H9 (cell line): ENCODE measurements at regions not wholly inside any gene's neighbourhood (a gene's known extent, or its start where the extent isn't known, plus 50 kb on each side); places are given as distances from the start of the nearest gene placed in this dataset.
"Not testable (repeated sequence)": the region's sequence is repeated elsewhere in the genome, so short reads cannot be mapped to it uniquely, and the experiment has no call there.

ENCODE experiments used
- DNase-seq: peaks from one replicate; pipeline ENCODE4 v3.0.0-alpha.2; 2017
- H2AFZ ChIP-seq: one replicate; pipeline ENCODE4 v1.6.1; 2013; ENCODE audit warnings: mild to moderate bottlenecking, low read length, control low read depth, moderate library complexity
- H2AK5ac ChIP-seq: 2 replicates; pipeline ENCODE4 v1.6.1; 2013; ENCODE audit warnings: low read length, control low read depth, mixed read lengths; ENCODE audit not compliant: insufficient read length
- H2BK120ac ChIP-seq: one replicate; pipeline ENCODE4 v1.6.1; 2013; ENCODE audit warnings: low read depth, mild to moderate bottlenecking, low read length, control low read depth, inconsistent platforms; ENCODE audit not compliant: poor library complexity, severe bottlenecking
- H2BK12ac ChIP-seq: 2 replicates; pipeline ENCODE4 v1.6.1; 2013; ENCODE audit warnings: low read length, control low read depth, mixed read lengths, low read depth; ENCODE audit not compliant: insufficient read length
- H2BK15ac ChIP-seq: 2 replicates; pipeline ENCODE4 v1.6.1; 2013; ENCODE audit warnings: low read depth, low read length, control low read depth
- H2BK20ac ChIP-seq: one replicate; pipeline ENCODE4 v1.6.1; 2013; ENCODE audit warnings: low read depth, mild to moderate bottlenecking, low read length, control low read depth, inconsistent platforms; ENCODE audit not compliant: poor library complexity, severe bottlenecking
- H2BK5ac ChIP-seq: 2 replicates; pipeline ENCODE4 v1.6.1; 2013; ENCODE audit warnings: low read length, control low read depth, mixed read lengths; ENCODE audit not compliant: insufficient read length
- H3K14ac ChIP-seq: 2 replicates; pipeline ENCODE4 v1.6.1; 2013; ENCODE audit warnings: low read length, control low read depth; ENCODE audit not compliant: insufficient read depth
- H3K18ac ChIP-seq: 2 replicates; pipeline ENCODE4 v1.6.1; 2013; ENCODE audit warnings: low read depth, mild to moderate bottlenecking, mixed read lengths, low read length, control low read depth; ENCODE audit not compliant: insufficient read length
- H3K23ac ChIP-seq: 2 replicates; pipeline ENCODE4 v1.6.1; 2013; ENCODE audit warnings: low read length, control low read depth, mixed read lengths, low read depth; ENCODE audit not compliant: insufficient read length
- H3K23me2 ChIP-seq: 2 replicates; pipeline ENCODE4 v1.6.1; 2013; ENCODE audit warnings: low read depth, mild to moderate bottlenecking, mixed read lengths, low read length, control low read depth; ENCODE audit not compliant: insufficient read length, poor library complexity, severe bottlenecking
- H3K27ac ChIP-seq: 2 replicates; pipeline ENCODE4 v1.5.1; 2013; ENCODE audit warnings: low read length, control low read depth, mixed read lengths, low read depth; ENCODE audit not compliant: insufficient read length
- H3K27me3 ChIP-seq: 2 replicates; pipeline ENCODE4 v1.6.1; 2013; ENCODE audit warnings: low read length, control low read depth, inconsistent platforms; ENCODE audit not compliant: insufficient read depth
- H3K4ac ChIP-seq: 2 replicates; pipeline ENCODE4 v1.6.1; 2013; ENCODE audit warnings: low read depth, mild to moderate bottlenecking, control low read depth, inconsistent platforms, low read length, moderate library complexity
- H3K4me1 ChIP-seq: 2 replicates; pipeline ENCODE4 v1.6.1; 2013; ENCODE audit warnings: low read length, control low read depth, inconsistent platforms; ENCODE audit not compliant: insufficient read depth
- H3K4me2 ChIP-seq: 2 replicates; pipeline ENCODE4 v1.6.1; 2013; ENCODE audit warnings: low read length, control low read depth, mixed read lengths; ENCODE audit not compliant: insufficient read length, insufficient read depth
- H3K56ac ChIP-seq: 2 replicates; pipeline ENCODE4 v1.6.1; 2013; ENCODE audit warnings: low read depth, mild to moderate bottlenecking, mixed read lengths, low read length, control low read depth; ENCODE audit not compliant: insufficient read length
- H3K79me1 ChIP-seq: 2 replicates; pipeline ENCODE4 v1.6.1; 2013; ENCODE audit warnings: low read depth, mild to moderate bottlenecking, moderate library complexity, low read length, control low read depth, inconsistent platforms; ENCODE audit not compliant: insufficient read depth, poor library complexity, severe bottlenecking
- H3K79me2 ChIP-seq: 2 replicates; pipeline ENCODE4 v1.6.1; 2013; ENCODE audit warnings: low read length, control low read depth, inconsistent platforms; ENCODE audit not compliant: insufficient read depth
- H3K9ac ChIP-seq: 2 replicates; pipeline ENCODE4 v1.6.1; 2013; ENCODE audit warnings: low read length, control low read depth, mixed read lengths; ENCODE audit not compliant: insufficient read length; ENCODE audit errors: extremely low read depth
- H3K9me3 ChIP-seq: one replicate; pipeline ENCODE4 v1.6.1; 2013; ENCODE audit warnings: low read depth, low read length, inconsistent platforms; ENCODE audit not compliant: control insufficient read depth
- H3T11ph ChIP-seq: one replicate; pipeline ENCODE4 v1.6.1; 2013; ENCODE audit warnings: mild to moderate bottlenecking, low read length, control low read depth, inconsistent platforms
- H4K20me1 ChIP-seq: one replicate; pipeline ENCODE4 v1.6.1; 2013; ENCODE audit not compliant: control insufficient read depth, insufficient read length, insufficient read depth
- H4K5ac ChIP-seq: 2 replicates; pipeline ENCODE4 v1.6.1; 2013; ENCODE audit warnings: low read depth, mild to moderate bottlenecking, mixed read lengths, low read length, control low read depth; ENCODE audit not compliant: insufficient read length
- H4K8ac ChIP-seq: replicated peaks from 2 replicates; pipeline ENCODE4 v1.6.1; 2013; ENCODE audit warnings: low read length, control low read depth, mixed read lengths, low read depth; ENCODE audit not compliant: insufficient read length
- H4K91ac ChIP-seq: 2 replicates; pipeline ENCODE4 v1.6.1; 2013; ENCODE audit warnings: low read depth, mild to moderate bottlenecking, moderate library complexity, mixed read lengths, low read length, control low read depth; ENCODE audit not compliant: insufficient read length
- H3K27ac Mint-ChIP-seq, 3 experiments: 2 replicates in 2 of 3; 3 replicates in 1 of 3; pipeline ENCODE4 v1.8.0; 2020 to 2021; ENCODE audit warnings: mixed read lengths in 3 of 3, mild to moderate bottlenecking in 1 of 3, moderate library complexity in 1 of 3
- H3K27me3 Mint-ChIP-seq: 2 replicates; pipeline ENCODE4 v1.8.0; 2021; ENCODE audit warnings: low read depth, mild to moderate bottlenecking, moderate library complexity, mixed read lengths
- H3K36me3 Mint-ChIP-seq, 3 experiments: 2 replicates in 2 of 3; 3 replicates in 1 of 3; pipeline ENCODE4 v1.8.0; 2020 to 2021; ENCODE audit warnings: low read depth in 3 of 3, mixed read lengths in 3 of 3; ENCODE audit not compliant: insufficient read depth in 1 of 3
- H3K4me1 Mint-ChIP-seq, 2 experiments: 2 replicates each; pipeline ENCODE4 v1.8.0; 2020; ENCODE audit warnings: mixed read lengths in 2 of 2
- H3K4me3 Mint-ChIP-seq, 2 experiments: 2 replicates in 1 of 2; 3 replicates in 1 of 2; pipeline ENCODE4 v1.8.0; 2020 to 2021; ENCODE audit warnings: mild to moderate bottlenecking in 2 of 2, mixed read lengths in 2 of 2, moderate library complexity in 1 of 2
- H3K9me3 Mint-ChIP-seq, 2 experiments: 2 replicates in 1 of 2; 3 replicates in 1 of 2; pipeline ENCODE4 v1.8.0; 2020; ENCODE audit warnings: mild to moderate bottlenecking in 2 of 2, mixed read lengths in 2 of 2, moderate library complexity in 1 of 2
- WGBS: extraction: QIAGEN DNeasy Blood & Tissue Kit; methylation state at CpG from one replicate; pipeline ENCODE4 v1.1.7; 2013; ENCODE audit warnings: missing lambda C conversion rate, low lambda C conversion rate, mixed read lengths; ENCODE audit not compliant: insufficient read length; ENCODE audit errors: extremely low coverage; 5-methylcytosine and 5-hydroxymethylcytosine counted together
- TF ChIP-seq, protein P1 (sequence below): fragments of 200-600 bp; sonication (generic); conservative IDR thresholded peaks from 3 replicates; pipeline ENCODE4 v1.8.0; 2021; ENCODE audit warnings: antibody characterized with exemption, mild to moderate bottlenecking

DNA sequence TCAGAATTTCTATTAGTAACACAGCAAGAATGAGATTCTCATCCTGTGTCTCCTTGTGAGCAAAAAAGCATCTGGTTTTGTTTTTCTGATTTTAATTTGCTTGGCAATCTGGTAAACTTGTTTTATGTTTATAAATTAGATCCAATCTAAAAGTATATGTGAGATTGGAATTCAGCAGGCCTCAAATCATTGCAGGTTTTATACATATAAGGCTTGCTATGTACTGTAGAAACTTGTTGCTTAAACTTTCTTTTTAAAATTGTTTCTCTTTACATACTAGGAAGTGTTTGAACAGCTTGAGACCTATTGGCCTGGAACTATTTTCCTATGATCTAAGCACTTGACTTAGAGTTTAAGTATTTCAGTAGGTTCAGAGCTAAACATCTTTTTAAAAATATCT, 1037.8 kb downstream of the NR2F1-AS1 start:
- Mint-ChIP-seq H3K27ac (no peak overlapping the region), H3K27me3 (no peaks in the 10 kb centered on the region), H3K36me3 (no peaks in the 10 kb centered on the region), H3K4me1 (no peaks in the 10 kb centered on the region), H3K4me3 (no peak overlapping the region), H3K9me3 (no peaks in the 10 kb centered on the region; a peak in 1 of 5 replicates)
- Histone ChIP-seq H3K27ac (no peak overlapping the region), H3K23ac (no peak overlapping the region), H2BK20ac (no peak overlapping the region), H3K18ac (no peak overlapping the region), H3K14ac (no peak overlapping the region), H2BK12ac (no peak overlapping the region), H4K91ac (no peak overlapping the region), H3K79me1 (no peaks in the 10 kb centered on the region), H3K56ac (no peak overlapping the region), H3K9ac (no peak overlapping the region), H3K4me1 (no peaks in the 10 kb centered on the region), H3T11ph (no peak overlapping the region), H3K9me3 (no peaks in the 10 kb centered on the region), H2BK5ac (no peak overlapping the region), H4K5ac (no peak overlapping the region), H2BK15ac (no peak overlapping the region), H3K79me2 (no peaks in the 10 kb centered on the region), H4K8ac (no peak overlapping the region), H3K4ac (no peak overlapping the region), H2BK120ac (no peak overlapping the region), H4K20me1 (no peaks in the 10 kb centered on the region), H2AFZ (no peak overlapping the region), H3K27me3 (no peaks in the 10 kb centered on the region), H2AK5ac (no peak overlapping the region), H3K23me2 (no peaks in the 10 kb centered on the region), H3K4me2 (no peak overlapping the region)
- no peak for DNase-seq
- TF ChIP-seq, protein P1, sequence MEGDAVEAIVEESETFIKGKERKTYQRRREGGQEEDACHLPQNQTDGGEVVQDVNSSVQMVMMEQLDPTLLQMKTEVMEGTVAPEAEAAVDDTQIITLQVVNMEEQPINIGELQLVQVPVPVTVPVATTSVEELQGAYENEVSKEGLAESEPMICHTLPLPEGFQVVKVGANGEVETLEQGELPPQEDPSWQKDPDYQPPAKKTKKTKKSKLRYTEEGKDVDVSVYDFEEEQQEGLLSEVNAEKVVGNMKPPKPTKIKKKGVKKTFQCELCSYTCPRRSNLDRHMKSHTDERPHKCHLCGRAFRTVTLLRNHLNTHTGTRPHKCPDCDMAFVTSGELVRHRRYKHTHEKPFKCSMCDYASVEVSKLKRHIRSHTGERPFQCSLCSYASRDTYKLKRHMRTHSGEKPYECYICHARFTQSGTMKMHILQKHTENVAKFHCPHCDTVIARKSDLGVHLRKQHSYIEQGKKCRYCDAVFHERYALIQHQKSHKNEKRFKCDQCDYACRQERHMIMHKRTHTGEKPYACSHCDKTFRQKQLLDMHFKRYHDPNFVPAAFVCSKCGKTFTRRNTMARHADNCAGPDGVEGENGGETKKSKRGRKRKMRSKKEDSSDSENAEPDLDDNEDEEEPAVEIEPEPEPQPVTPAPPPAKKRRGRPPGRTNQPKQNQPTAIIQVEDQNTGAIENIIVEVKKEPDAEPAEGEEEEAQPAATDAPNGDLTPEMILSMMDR, result no peak

DNA sequence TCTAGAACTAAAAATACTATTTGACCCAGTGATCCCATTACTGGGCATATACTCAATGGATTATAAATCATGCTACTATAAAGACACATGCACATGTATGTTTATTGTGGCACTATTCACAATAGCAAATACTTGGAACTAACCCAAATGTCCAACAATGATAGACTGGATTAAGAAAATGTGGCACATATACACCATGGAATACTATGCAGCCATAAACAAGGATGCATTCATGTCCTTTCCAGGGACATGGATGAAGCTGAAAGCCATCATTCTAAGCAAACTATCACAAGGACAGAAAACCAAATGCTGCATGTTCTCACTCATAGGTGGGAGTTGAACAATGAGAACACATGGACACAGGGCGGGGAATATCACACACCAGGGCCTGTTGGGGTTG, 1039.0 kb downstream of the NR2F1-AS1 start:
- H3K23ac ChIP-seq, H3K56ac ChIP-seq, H3K79me1 ChIP-seq, DNase-seq, H3T11ph ChIP-seq, H3K36me3 Mint-ChIP-seq, H2BK12ac ChIP-seq, H3K18ac ChIP-seq, H4K8ac ChIP-seq, H3K9me3 ChIP-seq, H3K9ac ChIP-seq, H3K4ac ChIP-seq, H3K23me2 ChIP-seq, H3K9me3 Mint-ChIP-seq, H4K5ac ChIP-seq, H2BK20ac ChIP-seq, H2BK15ac ChIP-seq, H4K20me1 ChIP-seq, H3K79me2 ChIP-seq, H2BK120ac ChIP-seq, H4K91ac ChIP-seq, H3K4me3 Mint-ChIP-seq, H3K27ac ChIP-seq, H3K4me1 Mint-ChIP-seq, H2AK5ac ChIP-seq, H3K27me3 ChIP-seq, H2BK5ac ChIP-seq, H2AFZ ChIP-seq, H3K14ac ChIP-seq, H3K27me3 Mint-ChIP-seq, H3K4me1 ChIP-seq, H3K4me2 ChIP-seq, H3K27ac Mint-ChIP-seq: not testable (repeated sequence)
- no CpG with 5 or more reads among the region's 1 CpG for WGBS
